Vagina (tissue), 2 donors: ENCODE measurements at regions not wholly inside any gene's neighbourhood (a gene's known extent, or its start where the extent isn't known, plus 50 kb on each side); places are given as distances from the start of the nearest gene placed in this dataset.

Experiments
- CTCF ChIP-seq, 3 experiments: fragments of 450-650 bp in 2 of 3; fragments of 200-600 bp in 1 of 3; sonication (generic) in 1 of 3; IDR thresholded peaks; one replicate each; pipeline ENCODE4 v1.5.1; 2017 to 2019; ENCODE audit warnings: antibody characterized with exemption in 3 of 3, mild to moderate bottlenecking in 2 of 3, moderate library complexity in 2 of 3
- POLR2A ChIP-seq, 2 donors: fragments of 450-650 bp; IDR thresholded peaks; one replicate each; pipeline ENCODE4 v1.6.1; 2017; ENCODE audit warnings: antibody characterized with exemption in 2 of 2, mild to moderate bottlenecking in 2 of 2, moderate library complexity in 2 of 2
- POLR2AphosphoS5 ChIP-seq, 2 donors: sonication (generic); formaldehyde crosslinking; IDR thresholded peaks; one replicate each; pipeline ENCODE4 v1.9.0; 2017; ENCODE audit warnings: antibody characterized with exemption in 2 of 2, mild to moderate bottlenecking in 2 of 2, low read depth in 1 of 2; ENCODE audit not compliant: insufficient read depth in 1 of 2

- no peak for TF ChIP-seq CTCF (IDR thresholded peaks at IDR 0.05)
- TF ChIP-seq POLR2A (IDR thresholded peaks at IDR 0.05), result no peak
- no peak for TF ChIP-seq POLR2AphosphoS5 (IDR thresholded peaks at IDR 0.05; ENCODE audit: insufficient read depth in 1 of 2, low read depth in 1 of 2)
These were observed 96.9 kb upstream of the PTCH1 start for GRCh38 chr9:95613670-95614069.
